H1 (cell line): ENCODE measurements at regions not wholly inside any gene's neighbourhood (a gene's known extent, or its start where the extent isn't known, plus 50 kb on each side); places are given as distances from the start of the nearest gene placed in this dataset.

Source experiments
- CTCF ChIA-PET: fragments of 300-600 bp; sonication (Branson Sonifier 250); formaldehyde crosslinking; loops from one replicate; lab custom pipeline; 2021; ENCODE audit not compliant: partially characterized antibody; lab: Charles Lee
- POLR2A ChIA-PET: fragments of 300-600 bp; sonication (Branson Sonifier 250); formaldehyde crosslinking; loops from one replicate; lab custom pipeline; 2021; ENCODE audit warnings: inconsistent platforms; ENCODE audit not compliant: partially characterized antibody; lab: Charles Lee
- DNase-seq, 2 experiments: peaks; one replicate each; pipeline versions ENCODE4 v3.0.0 to v3.0.0-alpha.2; 2010 to 2022; ENCODE audit warnings: low spot score in 2 of 2, low read depth in 1 of 2, mixed read lengths in 1 of 2
- FAIRE-seq: peaks from 2 replicates; lab custom pipeline; 2011; peaks lifted over from hg19 to GRCh38; lab: Jason Lieb, UNC
- H2AFZ ChIP-seq: 2 replicates; pipeline ENCODE4 v1.8.1; 2012; ENCODE audit warnings: low read length, inconsistent platforms
- H2AK5ac ChIP-seq: 2 replicates; pipeline ENCODE4 v1.6.1; 2013; ENCODE audit warnings: low read depth, low read length
- H2BK120ac ChIP-seq: replicated peaks from 2 replicates; pipeline ENCODE3; 2013; ENCODE audit warnings: low read depth, low read length, inconsistent platforms
- H2BK12ac ChIP-seq: 2 replicates; pipeline ENCODE4 v1.6.1; 2013; ENCODE audit warnings: low read depth, low read length
- H2BK15ac ChIP-seq: 2 replicates; pipeline ENCODE4 v1.6.1; 2013; ENCODE audit warnings: low read length
- H2BK20ac ChIP-seq: 2 replicates; pipeline ENCODE4 v1.6.1; 2013; ENCODE audit warnings: low read length
- H2BK5ac ChIP-seq: 2 replicates; pipeline ENCODE4 v1.6.1; 2013; ENCODE audit warnings: low read depth, low read length
- H3K14ac ChIP-seq: 2 replicates; pipeline ENCODE4 v1.6.1; 2013; ENCODE audit warnings: inconsistent platforms; ENCODE audit not compliant: insufficient read length
- H3K18ac ChIP-seq: 2 replicates; pipeline ENCODE4 v1.6.1; 2013; ENCODE audit warnings: low read length; ENCODE audit errors: extremely low read depth
- H3K23ac ChIP-seq: 2 replicates; pipeline ENCODE4 v1.6.1; 2013; ENCODE audit warnings: inconsistent platforms; ENCODE audit not compliant: insufficient read length
- H3K23me2 ChIP-seq: 2 replicates; pipeline ENCODE4 v1.6.1; 2013; ENCODE audit warnings: low read depth, low read length
- H3K27ac ChIP-seq: 2 replicates; pipeline ENCODE4 v1.6.1; 2011; ENCODE audit warnings: low read depth, low read length, inconsistent platforms
- H3K27me3 ChIP-seq, 4 experiments: replicated peaks in 1 of 4; 1 replicate in 1 of 4; 2 replicates in 3 of 4; pipeline versions ENCODE4 v1.6.1 to v1.8.1; 2011 to 2013; ENCODE audit warnings: low read length in 3 of 4, mild to moderate bottlenecking in 3 of 4, inconsistent platforms in 2 of 4, mixed read lengths in 2 of 4, moderate library complexity in 1 of 4; ENCODE audit not compliant: control insufficient read depth in 3 of 4, insufficient read depth in 3 of 4; ENCODE audit errors: extremely low read depth in 1 of 4
- H3K36me3 ChIP-seq, 4 experiments: 2 replicates each; pipeline versions ENCODE4 v1.6.1 to v1.8.1; 2011 to 2013; ENCODE audit warnings: mild to moderate bottlenecking in 4 of 4, low read length in 3 of 4, moderate library complexity in 2 of 4, control low read depth in 1 of 4, inconsistent platforms in 1 of 4; ENCODE audit not compliant: insufficient read depth in 4 of 4, control insufficient read depth in 2 of 4
- H3K4ac ChIP-seq: replicated peaks from 2 replicates; pipeline ENCODE3; 2013; ENCODE audit warnings: low read length, low read depth, mixed read lengths, inconsistent platforms; ENCODE audit not compliant: insufficient read length
- H3K4me1 ChIP-seq, 4 experiments: replicated peaks in 1 of 4; 1 replicate in 1 of 4; 2 replicates in 3 of 4; pipeline versions ENCODE4 v1.6.1 to v1.8.1; 2011 to 2013; ENCODE audit warnings: low read length in 3 of 4, inconsistent platforms in 2 of 4, mixed read lengths in 1 of 4; ENCODE audit not compliant: insufficient read depth in 4 of 4, control insufficient read depth in 3 of 4
- H3K4me2 ChIP-seq, 2 experiments: 2 replicates each; pipeline versions ENCODE4 v1.6.1 to v1.8.1; 2011 to 2013; ENCODE audit warnings: low read depth in 2 of 2, low read length in 2 of 2, control low read depth in 1 of 2, inconsistent platforms in 1 of 2, mild to moderate bottlenecking in 1 of 2; ENCODE audit not compliant: insufficient read depth in 1 of 2
- H3K4me3 ChIP-seq, 4 experiments: fragments of 200-600, 300-600 bp in 1 of 4; sonication (generic), shearing (Covaris generic), sonication (Bioruptor Twin) in 1 of 4; 2 replicates each; pipeline versions ENCODE4 v1.5.1 to v1.8.1; 2011 to 2016; ENCODE audit warnings: low read length in 4 of 4, low read depth in 3 of 4, control low read depth in 2 of 4, inconsistent platforms in 2 of 4, mild to moderate bottlenecking in 2 of 4, mixed read lengths in 1 of 4, moderate library complexity in 1 of 4; ENCODE audit not compliant: insufficient read depth in 2 of 4; ENCODE audit errors: extremely low read depth in 1 of 4
- H3K56ac ChIP-seq: replicated peaks from 2 replicates; pipeline ENCODE3; 2013; ENCODE audit warnings: low read depth, mild to moderate bottlenecking, mixed read lengths, low read length, inconsistent platforms; ENCODE audit not compliant: insufficient read length
- H3K79me1 ChIP-seq: 2 replicates; pipeline ENCODE4 v1.6.1; 2013; ENCODE audit warnings: low read depth, low read length, control low read depth
- H3K79me2 ChIP-seq, 2 experiments: 2 replicates each; pipeline versions ENCODE4 v1.6.1 to v1.8.1; 2012 to 2013; ENCODE audit warnings: low read length in 2 of 2, mild to moderate bottlenecking in 2 of 2, inconsistent platforms in 1 of 2; ENCODE audit not compliant: insufficient read depth in 2 of 2, control insufficient read depth in 1 of 2
- H3K9ac ChIP-seq, 4 experiments: replicated peaks in 1 of 4; 1 replicate in 1 of 4; 2 replicates in 3 of 4; pipeline versions ENCODE4 v1.6.1 to v1.8.1; 2011 to 2013; ENCODE audit warnings: low read depth in 3 of 4, low read length in 3 of 4, control low read depth in 2 of 4, mild to moderate bottlenecking in 2 of 4, moderate library complexity in 2 of 4, inconsistent platforms in 1 of 4; ENCODE audit errors: extremely low read depth in 1 of 4
- H3K9me3 ChIP-seq, 2 experiments: 2 replicates each; pipeline versions ENCODE4 v1.6.1 to v1.8.1; 2012 to 2013; ENCODE audit warnings: mild to moderate bottlenecking in 2 of 2, moderate library complexity in 2 of 2, control low read depth in 1 of 2, inconsistent platforms in 1 of 2, low read depth in 1 of 2, low read length in 1 of 2, mixed read lengths in 1 of 2; ENCODE audit not compliant: insufficient read depth in 2 of 2
- H4K20me1 ChIP-seq, 2 experiments: replicated peaks in 1 of 2; 2 replicates each; pipeline versions ENCODE3 to v1.8.1; 2011 to 2013; ENCODE audit warnings: inconsistent platforms in 2 of 2, low read length in 2 of 2, mild to moderate bottlenecking in 1 of 2; ENCODE audit not compliant: insufficient read depth in 2 of 2, control insufficient read depth in 1 of 2
- H4K5ac ChIP-seq: 2 replicates; pipeline ENCODE4 v1.6.1; 2013; ENCODE audit warnings: low read length, low read depth, mixed read lengths, inconsistent platforms; ENCODE audit not compliant: insufficient read length
- H4K8ac ChIP-seq: 2 replicates; pipeline ENCODE4 v1.8.0; 2013; ENCODE audit warnings: mild to moderate bottlenecking, moderate library complexity, low read length, inconsistent platforms; ENCODE audit not compliant: insufficient read depth; ENCODE audit errors: extremely low read depth
- H4K91ac ChIP-seq: replicated peaks from 2 replicates; pipeline ENCODE3; 2013; ENCODE audit warnings: low read length, mixed read lengths, inconsistent platforms; ENCODE audit not compliant: insufficient read length
- CREB1 ChIP-seq: IDR thresholded peaks from 2 replicates; pipeline ENCODE4 v1.6.1; 2012; ENCODE audit warnings: inconsistent platforms
- JUN ChIP-seq: IDR thresholded peaks from 2 replicates; pipeline ENCODE4 v1.6.1; 2011; ENCODE audit warnings: low read depth, mild to moderate bottlenecking, improper control_type of control experiment, low read length
- JUND ChIP-seq: IDR thresholded peaks from 2 replicates; pipeline ENCODE4 v1.6.1; 2011; ENCODE audit warnings: mild to moderate bottlenecking, improper control_type of control experiment, low read length
- whole genome bisulfite sequencing, 2 experiments: shearing (Covaris generic) in 1 of 2; methylation state at CpG; one replicate each; pipeline versions ENCODE4 v1.1.6 to v1.1.7; 2013 to 2015; ENCODE audit warnings: low lambda C conversion rate in 2 of 2, mixed read lengths in 2 of 2, inconsistent platforms in 1 of 2, low coverage in 1 of 2, missing lambda C conversion rate in 1 of 2; ENCODE audit not compliant: insufficient replicate concordance in 2 of 2, insufficient coverage in 1 of 2, insufficient read length in 1 of 2; ENCODE audit errors: extremely low coverage in 1 of 2, missing lambda C conversion rate in 1 of 2; 5-methylcytosine and 5-hydroxymethylcytosine counted together

DNA sequence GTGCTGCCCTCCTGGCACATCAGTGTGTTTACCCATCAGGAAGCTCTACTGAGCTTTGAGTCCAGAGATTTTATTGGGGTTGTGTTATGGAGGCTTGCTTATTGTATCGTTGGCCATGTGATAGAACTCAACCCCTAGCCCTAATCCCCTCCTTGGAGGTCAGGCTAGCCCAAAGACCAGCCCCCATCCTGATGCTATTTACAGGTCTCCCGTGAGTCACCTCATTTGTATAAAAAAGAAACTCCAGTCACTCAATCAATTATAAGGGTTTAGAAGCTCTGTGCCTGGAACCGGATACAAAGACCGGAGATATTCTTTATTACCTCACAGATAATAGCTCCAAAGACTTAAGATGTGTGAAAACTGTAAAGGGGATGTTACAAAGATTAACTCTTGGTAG is 405.9 kb downstream of the CNTNAP4 start:
- H2AK5ac ChIP-seq = no peak overlapping the region
- H3K18ac ChIP-seq = peak overlapping the region; percentile 65; the same call in 1 of the 2 replicates
- H3K56ac ChIP-seq = no peak overlapping the region
- no peak overlapping the region for H4K5ac ChIP-seq
- peak overlapping the region; percentile 52; the same call in 1 of the 2 replicates for H2BK20ac ChIP-seq
- H4K20me1 ChIP-seq = no peaks in the 10 kb centered on the region
- no peaks in the 10 kb centered on the region for H3K23me2 ChIP-seq
- no peak overlapping the region for H3K27ac ChIP-seq
- H3K14ac ChIP-seq = no peak overlapping the region
- peak overlapping the region; percentile 26; the same call in 1 of the 2 replicates for H2AFZ ChIP-seq
- peak; percentile 78 for FAIRE-seq
- 0 out of 2 replicates have a peak overlapping the region, but pooled peaks have one; percentile 12 for H2BK5ac ChIP-seq
- no peak overlapping the region for H4K8ac ChIP-seq
- 60% methylated on average over 4 of the region's 4 CpGs; no CpG with 5 or more reads in 1 of the 2 experiments for WGBS, 2 experiments
- H4K91ac ChIP-seq = peak overlapping the region; percentile 72
- CTCF ChIA-PET = no interaction called here
- POLR2A ChIA-PET = no interaction called here
- H3K9ac ChIP-seq = no peak overlapping the region
- H3K4ac ChIP-seq = peak overlapping the region; percentile 71
- H3K4me3 ChIP-seq = peak overlapping the region in 1 of 4 experiments; percentile 13; a peak in 1 of 8 replicates
- no peaks in the 10 kb centered on the region for H3K79me2 ChIP-seq
- no peaks in the 10 kb centered on the region for H3K27me3 ChIP-seq
- no peaks in the 10 kb centered on the region for H3K79me1 ChIP-seq
- H2BK15ac ChIP-seq = no peak overlapping the region
- H3K9me3 ChIP-seq = no peaks in the 10 kb centered on the region
- no peak for DNase-seq
- peaks cover 0 to 5% (median 0%) of the 10 kb centered on the region in 4 experiments; a peak in 2 of 7 replicates for H3K4me1 ChIP-seq
- H2BK120ac ChIP-seq = no peak overlapping the region
- H3K4me2 ChIP-seq = 0 out of 4 replicates have a peak overlapping the region, but pooled peaks of 1 of the 2 experiments have one; percentile 25
- no peak overlapping the region for H2BK12ac ChIP-seq
- no peak overlapping the region for H3K23ac ChIP-seq
- no peaks in the 10 kb centered on the region for H3K36me3 ChIP-seq
- no peak for TF ChIP-seq CREB1
- peak; percentile 80 for TF ChIP-seq JUND
- peak; percentile 41; the same call in 1 of the 2 replicates for TF ChIP-seq JUN
- TF ChIP-seq, all 59 proteins: peak for 2
